ENCODE measurements at regions not wholly inside any gene's neighbourhood (a gene's known extent, or its start where the extent isn't known, plus 50 kb on each side); places are given as distances from the start of the nearest gene placed in this dataset.

DNA sequence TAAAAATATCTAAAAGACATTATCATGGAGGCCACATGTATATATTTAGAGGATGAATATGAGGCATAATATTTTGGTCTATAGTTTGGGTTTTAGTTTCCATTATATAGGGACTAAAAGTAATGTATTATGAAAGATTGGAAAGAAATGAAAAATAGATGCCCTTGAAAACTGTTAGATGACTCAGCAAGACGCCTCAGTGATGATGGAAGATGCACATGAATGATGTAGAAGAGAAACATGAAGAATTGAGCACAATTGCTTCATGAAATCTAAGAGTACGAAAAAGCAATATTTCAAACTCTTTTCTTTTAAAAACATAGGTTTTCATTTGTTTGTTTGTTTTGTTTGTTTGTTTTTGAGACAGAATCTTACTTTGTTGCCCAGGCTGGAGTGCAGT, 89.8 kb downstream of the ARL4A start:
- TF ChIP-seq, protein P1, sequence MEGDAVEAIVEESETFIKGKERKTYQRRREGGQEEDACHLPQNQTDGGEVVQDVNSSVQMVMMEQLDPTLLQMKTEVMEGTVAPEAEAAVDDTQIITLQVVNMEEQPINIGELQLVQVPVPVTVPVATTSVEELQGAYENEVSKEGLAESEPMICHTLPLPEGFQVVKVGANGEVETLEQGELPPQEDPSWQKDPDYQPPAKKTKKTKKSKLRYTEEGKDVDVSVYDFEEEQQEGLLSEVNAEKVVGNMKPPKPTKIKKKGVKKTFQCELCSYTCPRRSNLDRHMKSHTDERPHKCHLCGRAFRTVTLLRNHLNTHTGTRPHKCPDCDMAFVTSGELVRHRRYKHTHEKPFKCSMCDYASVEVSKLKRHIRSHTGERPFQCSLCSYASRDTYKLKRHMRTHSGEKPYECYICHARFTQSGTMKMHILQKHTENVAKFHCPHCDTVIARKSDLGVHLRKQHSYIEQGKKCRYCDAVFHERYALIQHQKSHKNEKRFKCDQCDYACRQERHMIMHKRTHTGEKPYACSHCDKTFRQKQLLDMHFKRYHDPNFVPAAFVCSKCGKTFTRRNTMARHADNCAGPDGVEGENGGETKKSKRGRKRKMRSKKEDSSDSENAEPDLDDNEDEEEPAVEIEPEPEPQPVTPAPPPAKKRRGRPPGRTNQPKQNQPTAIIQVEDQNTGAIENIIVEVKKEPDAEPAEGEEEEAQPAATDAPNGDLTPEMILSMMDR (conservative IDR thresholded peaks at IDR 0.05; ENCODE audit: low read depth, low read length) = no peak
- no peak for TF ChIP-seq EZH2 (IDR thresholded peaks at IDR 0.05; ENCODE audit: borderline replicate concordance, low read depth, low read length, poor library complexity, severe bottlenecking)
